Activated CD8-positive, alpha-beta T cell treated with anti-CD3 and anti-CD28 coated beads for 36 hours (primary cell): ENCODE measurements at regions not wholly inside any gene's neighbourhood (a gene's known extent, or its start where the extent isn't known, plus 50 kb on each side); places are given as distances from the start of the nearest gene placed in this dataset.

Experiments
- ATAC-seq: fragments of 200-7000 bp; cut with Tn5 transposase; one replicate; pipeline ENCODE4 v1.10.0; 2021; ENCODE audit warnings: mild to moderate bottlenecking, moderate library complexity
- CTCF ChIA-PET: fragments of 350-600 bp; sonication (Branson Sonifier 250); formaldehyde crosslinking; loops from one replicate; lab custom pipeline; 2021; ENCODE audit warnings: antibody characterized with exemption; lab: Charles Lee
- POLR2A ChIA-PET: fragments of 350-600 bp; sonication (Branson Sonifier 250); formaldehyde crosslinking; loops from one replicate; lab custom pipeline; 2021; ENCODE audit warnings: antibody characterized with exemption; lab: Charles Lee
- DNase-seq: peaks from one replicate; pipeline ENCODE4 v3.0.0-alpha.2; 2020
- H3K27ac Mint-ChIP-seq: one replicate; pipeline ENCODE4 v1.8.0; 2021; ENCODE audit warnings: mild to moderate bottlenecking, mixed read lengths
- H3K27me3 Mint-ChIP-seq: one replicate; pipeline ENCODE4 v1.8.0; 2021; ENCODE audit warnings: mixed read lengths
- H3K36me3 Mint-ChIP-seq: one replicate; pipeline ENCODE4 v1.8.0; 2021; ENCODE audit warnings: low read depth, mixed read lengths
- H3K4me1 Mint-ChIP-seq: one replicate; pipeline ENCODE4 v1.8.0; 2021; ENCODE audit warnings: low read depth, mixed read lengths
- H3K4me3 Mint-ChIP-seq: one replicate; pipeline ENCODE4 v1.8.0; 2021; ENCODE audit warnings: mild to moderate bottlenecking, moderate library complexity, mixed read lengths
- H3K9me3 Mint-ChIP-seq: one replicate; pipeline ENCODE4 v1.8.0; 2021; ENCODE audit warnings: mixed read lengths
- CTCF ChIP-seq: fragments of 200-600 bp; IDR thresholded peaks from one replicate; pipeline ENCODE4 v1.8.0; 2022; ENCODE audit warnings: antibody characterized with exemption, mild to moderate bottlenecking
- intact Hi-C: fragments of 100-400 bp; cut with micrococcal nuclease; formaldehyde crosslinking; loops from one replicate; pipeline ENCODE4 v1.10.0; 2022

- Mint-ChIP-seq H3K9me3 (no peaks in the 10 kb centered on the region), H3K36me3 (no peaks in the 10 kb centered on the region), H3K4me3 (no peak overlapping the region), H3K4me1 (peaks cover 7% of the 10 kb centered on the region), H3K27ac (no peak overlapping the region), H3K27me3 (no peaks in the 10 kb centered on the region)
- intact Hi-C loops: no loop called here
- CTCF ChIA-PET: interaction anchor here (1.1 to 4.4 kb wide), 2 partner anchors 10 to 182 kb away, joined by 3 to 27 read pairs; no protein-coding TSS in a partner anchor
- DNase-seq (no peak), ATAC-seq (no peak)
- no peak for TF ChIP-seq CTCF
- POLR2A ChIA-PET: interaction anchor here (1.3 kb wide), 1 partner anchor 9 kb away, joined by 3 read pairs; no protein-coding TSS in a partner anchor
These were observed 177.4 kb downstream of the SPRY1 start for GRCh38 chr4:123573866-123574508.

GRCh38 chr4:123575291-123575690 is 178.7 kb downstream of the SPRY1 start:
- ChIA-PET CTCF (interaction anchor here (1.1 to 4.4 kb wide), 2 partner anchors 11 to 184 kb away, joined by 3 to 27 read pairs; no protein-coding TSS in a partner anchor), POLR2A (no interaction called here)
- Mint-ChIP-seq H3K9me3 (peaks cover 2% of the 10 kb centered on the region), H3K4me3 (no peak overlapping the region), H3K4me1 (peaks cover 7% of the 10 kb centered on the region), H3K27me3 (no peaks in the 10 kb centered on the region), H3K27ac (no peak overlapping the region), H3K36me3 (peaks cover under 1% of the 10 kb centered on the region)
- DNase-seq (no peak), ATAC-seq (no peak)
- intact Hi-C loops: no loop called here
- no peak for TF ChIP-seq CTCF

- POLR2A ChIA-PET: no interaction called here
- no peak overlapping the region for H3K27ac Mint-ChIP-seq
- no peak for ATAC-seq
- H3K4me3 Mint-ChIP-seq: no peak overlapping the region
- H3K36me3 Mint-ChIP-seq: peaks cover 11% of the 10 kb centered on the region
- CTCF ChIA-PET: interaction anchor here (4.4 kb wide), 1 partner anchor 13 kb away, joined by 27 read pairs; no protein-coding TSS in a partner anchor
- no peak for DNase-seq
- TF ChIP-seq CTCF: no peak
- no peaks in the 10 kb centered on the region for H3K27me3 Mint-ChIP-seq
- intact Hi-C loops: no loop called here
- H3K4me1 Mint-ChIP-seq: peaks cover 7% of the 10 kb centered on the region
- peaks cover 19% of the 10 kb centered on the region for H3K9me3 Mint-ChIP-seq
These were observed 180.8 kb downstream of the SPRY1 start for GRCh38 chr4:123577225-123577906.

GRCh38 chr4:123578276-123579029 is 181.9 kb downstream of the SPRY1 start:
- ChIA-PET CTCF (interaction anchor here (0.9 to 1.5 kb wide), 2 partner anchors 9 to 14 kb away, joined by 4 read pairs; no protein-coding TSS in a partner anchor), POLR2A (no interaction called here)
- TF ChIP-seq CTCF: no peak
- Mint-ChIP-seq H3K4me3 (no peak overlapping the region), H3K9me3 (peaks cover 19% of the 10 kb centered on the region), H3K4me1 (peaks cover 7% of the 10 kb centered on the region), H3K36me3 (peaks cover 11% of the 10 kb centered on the region), H3K27ac (no peak overlapping the region), H3K27me3 (no peaks in the 10 kb centered on the region)
- DNase-seq (no peak), ATAC-seq (no peak)
- intact Hi-C loops: no loop called here
